ENCODE measurements at regions not wholly inside any gene's neighbourhood (a gene's known extent, or its start where the extent isn't known, plus 50 kb on each side); places are given as distances from the start of the nearest gene placed in this dataset.

GRCh38 chr9:27653246-27653645 is 80.0 kb upstream of the C9orf72 start:
- Histone ChIP-seq H3K36me3 (ENCODE audit: control insufficient read depth, insufficient read depth, low read length) (no peaks in the 10 kb centered on the region), H3K27ac (ENCODE audit: low read length) (no peak overlapping the region), H3K27me3 (ENCODE audit: control insufficient read depth, insufficient read depth, low read length) (no peaks in the 10 kb centered on the region), H3K9me3 (ENCODE audit: control insufficient read depth, insufficient read depth, low read depth, low read length) (no peaks in the 10 kb centered on the region), H3K4me1 (ENCODE audit: control insufficient read depth, insufficient read depth, low read length) (no peaks in the 10 kb centered on the region), H3K4me3 (ENCODE audit: low read depth in 2 of 2, low read length in 2 of 2) (no peak overlapping the region)
- intact Hi-C loops (cut with micrococcal nuclease; ENCODE audit: unreplicated experiment) (no loop called here), in situ Hi-C loops (cut with HindIII; ENCODE audit: low pct_unique_long_range_greater_than_20kb, low sequenced_read_pairs) (no loop called here)
- DNase-seq (ENCODE audit: low read depth, low spot score) (no peak), ATAC-seq (no peak)
- BruUV-seq (replicated peaks), result no TSS peak
- ChIA-PET POLR2A (no interaction called here), CTCF (no interaction called here)
- TF ChIP-seq, protein P1, sequence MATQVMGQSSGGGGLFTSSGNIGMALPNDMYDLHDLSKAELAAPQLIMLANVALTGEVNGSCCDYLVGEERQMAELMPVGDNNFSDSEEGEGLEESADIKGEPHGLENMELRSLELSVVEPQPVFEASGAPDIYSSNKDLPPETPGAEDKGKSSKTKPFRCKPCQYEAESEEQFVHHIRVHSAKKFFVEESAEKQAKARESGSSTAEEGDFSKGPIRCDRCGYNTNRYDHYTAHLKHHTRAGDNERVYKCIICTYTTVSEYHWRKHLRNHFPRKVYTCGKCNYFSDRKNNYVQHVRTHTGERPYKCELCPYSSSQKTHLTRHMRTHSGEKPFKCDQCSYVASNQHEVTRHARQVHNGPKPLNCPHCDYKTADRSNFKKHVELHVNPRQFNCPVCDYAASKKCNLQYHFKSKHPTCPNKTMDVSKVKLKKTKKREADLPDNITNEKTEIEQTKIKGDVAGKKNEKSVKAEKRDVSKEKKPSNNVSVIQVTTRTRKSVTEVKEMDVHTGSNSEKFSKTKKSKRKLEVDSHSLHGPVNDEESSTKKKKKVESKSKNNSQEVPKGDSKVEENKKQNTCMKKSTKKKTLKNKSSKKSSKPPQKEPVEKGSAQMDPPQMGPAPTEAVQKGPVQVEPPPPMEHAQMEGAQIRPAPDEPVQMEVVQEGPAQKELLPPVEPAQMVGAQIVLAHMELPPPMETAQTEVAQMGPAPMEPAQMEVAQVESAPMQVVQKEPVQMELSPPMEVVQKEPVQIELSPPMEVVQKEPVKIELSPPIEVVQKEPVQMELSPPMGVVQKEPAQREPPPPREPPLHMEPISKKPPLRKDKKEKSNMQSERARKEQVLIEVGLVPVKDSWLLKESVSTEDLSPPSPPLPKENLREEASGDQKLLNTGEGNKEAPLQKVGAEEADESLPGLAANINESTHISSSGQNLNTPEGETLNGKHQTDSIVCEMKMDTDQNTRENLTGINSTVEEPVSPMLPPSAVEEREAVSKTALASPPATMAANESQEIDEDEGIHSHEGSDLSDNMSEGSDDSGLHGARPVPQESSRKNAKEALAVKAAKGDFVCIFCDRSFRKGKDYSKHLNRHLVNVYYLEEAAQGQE (IDR thresholded peaks at IDR 0.05; ENCODE audit: insufficient read depth in 1 of 2, low read depth in 2 of 2, low read length in 1 of 2), result no peak
- TF ChIP-seq TCF7L2 (IDR thresholded peaks at IDR 0.05; ENCODE audit: low read depth, low read length) (no peak), SIN3A (IDR thresholded peaks at IDR 0.05; ENCODE audit: borderline replicate concordance, insufficient read depth, low read depth, low read length) (no peak), POLR2AphosphoS5 (IDR thresholded peaks at IDR 0.05; ENCODE audit: low read depth, low read length) (no peak)
- TF ChIP-seq, protein P2, sequence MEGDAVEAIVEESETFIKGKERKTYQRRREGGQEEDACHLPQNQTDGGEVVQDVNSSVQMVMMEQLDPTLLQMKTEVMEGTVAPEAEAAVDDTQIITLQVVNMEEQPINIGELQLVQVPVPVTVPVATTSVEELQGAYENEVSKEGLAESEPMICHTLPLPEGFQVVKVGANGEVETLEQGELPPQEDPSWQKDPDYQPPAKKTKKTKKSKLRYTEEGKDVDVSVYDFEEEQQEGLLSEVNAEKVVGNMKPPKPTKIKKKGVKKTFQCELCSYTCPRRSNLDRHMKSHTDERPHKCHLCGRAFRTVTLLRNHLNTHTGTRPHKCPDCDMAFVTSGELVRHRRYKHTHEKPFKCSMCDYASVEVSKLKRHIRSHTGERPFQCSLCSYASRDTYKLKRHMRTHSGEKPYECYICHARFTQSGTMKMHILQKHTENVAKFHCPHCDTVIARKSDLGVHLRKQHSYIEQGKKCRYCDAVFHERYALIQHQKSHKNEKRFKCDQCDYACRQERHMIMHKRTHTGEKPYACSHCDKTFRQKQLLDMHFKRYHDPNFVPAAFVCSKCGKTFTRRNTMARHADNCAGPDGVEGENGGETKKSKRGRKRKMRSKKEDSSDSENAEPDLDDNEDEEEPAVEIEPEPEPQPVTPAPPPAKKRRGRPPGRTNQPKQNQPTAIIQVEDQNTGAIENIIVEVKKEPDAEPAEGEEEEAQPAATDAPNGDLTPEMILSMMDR (IDR thresholded peaks at IDR 0.05), result no peak

GRCh38 chr9:27653957-27654356 is 80.7 kb upstream of the C9orf72 start:
- CTCF ChIA-PET, result no interaction called here
- BruUV-seq (replicated peaks), result no TSS peak

More at GRCh38 chr9:27653957-27654356, 80.7 kb upstream of the C9orf72 start:
- TF ChIP-seq, protein P1 (IDR thresholded peaks at IDR 0.05; ENCODE audit: insufficient read depth in 1 of 2, low read depth in 2 of 2, low read length in 1 of 2), result no peak
- TF ChIP-seq SIN3A (IDR thresholded peaks at IDR 0.05; ENCODE audit: borderline replicate concordance, insufficient read depth, low read depth, low read length) (no peak), TCF7L2 (IDR thresholded peaks at IDR 0.05; ENCODE audit: low read depth, low read length) (no peak), POLR2AphosphoS5 (IDR thresholded peaks at IDR 0.05; ENCODE audit: low read depth, low read length) (no peak)
- TF ChIP-seq, protein P2 (IDR thresholded peaks at IDR 0.05), result no peak
- ATAC-seq (no peak), DNase-seq (ENCODE audit: low read depth, low spot score) (no peak)
- Histone ChIP-seq H3K4me3 (ENCODE audit: low read depth in 2 of 2, low read length in 2 of 2) (no peak overlapping the region), H3K27me3 (ENCODE audit: control insufficient read depth, insufficient read depth, low read length) (no peaks in the 10 kb centered on the region), H3K9me3 (ENCODE audit: control insufficient read depth, insufficient read depth, low read depth, low read length) (no peaks in the 10 kb centered on the region), H3K27ac (ENCODE audit: low read length) (no peak overlapping the region), H3K36me3 (ENCODE audit: control insufficient read depth, insufficient read depth, low read length) (no peaks in the 10 kb centered on the region), H3K4me1 (ENCODE audit: control insufficient read depth, insufficient read depth, low read length) (no peaks in the 10 kb centered on the region)
- POLR2A ChIA-PET, result no interaction called here
- intact Hi-C loops (cut with micrococcal nuclease; ENCODE audit: unreplicated experiment) (no loop called here), in situ Hi-C loops (cut with HindIII; ENCODE audit: low pct_unique_long_range_greater_than_20kb, low sequenced_read_pairs) (no loop called here)
